ENCODE measurements at regions not wholly inside any gene's neighbourhood (a gene's known extent, or its start where the extent isn't known, plus 50 kb on each side); places are given as distances from the start of the nearest gene placed in this dataset.

- peak; percentile 17 for DNase-seq
Observed at GRCh38 chr1:106817575-106817974, 238.9 kb upstream of the PRMT6 start.

GRCh38 chr1:106831511-106831910 lies 225.0 kb upstream of the PRMT6 start:
- no peak for DNase-seq

GRCh38 chr1:106836708-106837107 lies 219.8 kb upstream of the PRMT6 start:
- DNase-seq = no peak

GRCh38 chr1:106843518-106843917 lies 213.0 kb upstream of the PRMT6 start:
- DNase-seq = no peak

GRCh38 chr1:106846656-106847055 lies 209.8 kb upstream of the PRMT6 start:
- DNase-seq = no peak

GRCh38 chr1:106861110-106861509 lies 195.4 kb upstream of the PRMT6 start:
- no peak for DNase-seq

- DNase-seq = no peak
Observed at GRCh38 chr1:106868828-106869227, 187.6 kb upstream of the PRMT6 start.

- DNase-seq = no peak
Observed at GRCh38 chr1:106875622-106876021, 180.9 kb upstream of the PRMT6 start.

GRCh38 chr1:106876384-106876783 lies 180.1 kb upstream of the PRMT6 start:
- peak; percentile 9 for DNase-seq

- no peak for DNase-seq
Observed at GRCh38 chr1:106879538-106879937, 176.9 kb upstream of the PRMT6 start.

GRCh38 chr1:106880226-106880625 lies 176.2 kb upstream of the PRMT6 start:
- DNase-seq = no peak

GRCh38 chr1:106883208-106883607 lies 173.3 kb upstream of the PRMT6 start:
- no peak for DNase-seq

GRCh38 chr1:106889059-106889458 lies 167.4 kb upstream of the PRMT6 start:
- DNase-seq = no peak

- DNase-seq = no peak
Observed at GRCh38 chr1:106889583-106889982, 166.9 kb upstream of the PRMT6 start.

- no peak for DNase-seq
Observed at GRCh38 chr1:106897976-106898375, 158.5 kb upstream of the PRMT6 start.

GRCh38 chr1:106899644-106900043 lies 156.8 kb upstream of the PRMT6 start:
- DNase-seq = no peak

GRCh38 chr1:106907795-106908194 lies 148.7 kb upstream of the PRMT6 start:
- no peak for DNase-seq

GRCh38 chr1:106908689-106909088 lies 147.8 kb upstream of the PRMT6 start:
- no peak for DNase-seq

- no peak for DNase-seq
Observed at GRCh38 chr1:106910798-106911197, 145.7 kb upstream of the PRMT6 start.

- DNase-seq = no peak
Observed at GRCh38 chr1:106912131-106912530, 144.3 kb upstream of the PRMT6 start.

- DNase-seq = no peak
Observed at GRCh38 chr1:106921186-106921585, 135.3 kb upstream of the PRMT6 start.

- no peak for DNase-seq
Observed at GRCh38 chr1:106924360-106924759, 132.1 kb upstream of the PRMT6 start.

GRCh38 chr1:106925750-106926149 lies 130.7 kb upstream of the PRMT6 start:
- DNase-seq = no peak

GRCh38 chr1:106926803-106927582 lies 129.5 kb upstream of the PRMT6 start:
- DNase-seq = no peak

GRCh38 chr1:106937104-106937503 lies 119.4 kb upstream of the PRMT6 start:
- no peak for DNase-seq

Measured in midbrain (tissue), 1 donor.